PC-9 (cell line): ENCODE measurements at regions not wholly inside any gene's neighbourhood (a gene's known extent, or its start where the extent isn't known, plus 50 kb on each side); places are given as distances from the start of the nearest gene placed in this dataset.
"Not testable (repeated sequence)": the region's sequence is repeated elsewhere in the genome, so short reads cannot be mapped to it uniquely, and the experiment has no call there.

Experiments
- BruUV-seq: library from RNA; stranded (reverse); fragments of 400-500 nt; replicated peaks from 2 replicates; lab custom pipeline; 2021; lab: Mats Ljungman, UMichigan
- CTCF ChIA-PET: fragments of 300-600 bp; sonication (Branson Sonifier 250); formaldehyde crosslinking; loops from one replicate; lab custom pipeline; 2022; ENCODE audit warnings: antibody characterized with exemption; lab: Charles Lee
- POLR2A ChIA-PET: fragments of 300-600 bp; sonication (Branson Sonifier 250); formaldehyde crosslinking; loops from one replicate; lab custom pipeline; 2022; ENCODE audit warnings: antibody characterized with exemption; ENCODE audit not compliant: unreplicated experiment; lab: Charles Lee
- DNase-seq, 2 experiments: peaks; one replicate each; pipeline versions ENCODE4 v3.0.0 to v3.0.0-alpha.2; 2015 to 2022; ENCODE audit warnings: mixed read lengths in 1 of 2
- H2AFZ ChIP-seq: fragments of 200-600 bp; sonication (generic); 2 replicates; pipeline ENCODE4 v1.8.1; 2017; ENCODE audit warnings: antibody characterized with exemption
- H3F3A ChIP-seq: fragments of 200-600 bp; sonication (generic); 2 replicates; pipeline ENCODE4 v1.8.1; 2017; ENCODE audit warnings: antibody characterized with exemption, mild to moderate bottlenecking, low read depth; ENCODE audit not compliant: insufficient read depth
- H3K27ac ChIP-seq: fragments of 200-600 bp; sonication (generic); 2 replicates; pipeline ENCODE4 v1.6.1; 2016; ENCODE audit warnings: mixed run types
- H3K27me3 ChIP-seq: fragments of 200-600 bp; sonication (generic); 2 replicates; pipeline ENCODE4 v1.6.1; 2016; ENCODE audit warnings: low read depth, mixed run types; ENCODE audit not compliant: insufficient read depth
- H3K36me3 ChIP-seq: fragments of 200-600 bp; sonication (generic); 2 replicates; pipeline ENCODE4 v1.6.1; 2016; ENCODE audit warnings: low read depth, mixed run types
- H3K4me1 ChIP-seq: fragments of 200-600 bp; sonication (generic); replicated peaks from 2 replicates; pipeline ENCODE4 v1.6.1; 2016; ENCODE audit warnings: mixed run types; ENCODE audit not compliant: insufficient read depth
- H3K4me2 ChIP-seq: fragments of 200-600 bp; sonication (generic); 2 replicates; pipeline ENCODE4 v1.6.1; 2017; ENCODE audit warnings: mixed run types
- H3K4me3 ChIP-seq: fragments of 200-600 bp; sonication (generic); 2 replicates; pipeline ENCODE4 v1.6.1; 2016; ENCODE audit warnings: mixed run types
- H3K79me2 ChIP-seq: fragments of 200-600 bp; sonication (generic); 2 replicates; pipeline ENCODE4 v1.6.1; 2017; ENCODE audit warnings: low read depth, mixed run types
- H3K9me2 ChIP-seq: fragments of 200-600 bp; sonication (generic); 2 replicates; pipeline ENCODE4 v1.8.1; 2017; ENCODE audit warnings: mild to moderate bottlenecking; ENCODE audit not compliant: insufficient read depth
- H3K9me3 ChIP-seq: fragments of 200-600 bp; sonication (generic); 2 replicates; pipeline ENCODE4 v1.8.1; 2016; ENCODE audit warnings: low read depth; ENCODE audit not compliant: insufficient read depth
- H4K20me1 ChIP-seq: fragments of 200-600 bp; sonication (generic); 2 replicates; pipeline ENCODE4 v1.8.1; 2017; ENCODE audit not compliant: insufficient read depth
- CTCF ChIP-seq: fragments of 200-600 bp; sonication (generic); conservative IDR thresholded peaks from 2 replicates; pipeline ENCODE4 v1.6.1; 2017; ENCODE audit warnings: mixed run types, antibody characterized with exemption, mild to moderate bottlenecking, moderate library complexity
- EZH2 ChIP-seq: fragments of 200-600 bp; sonication (generic); IDR thresholded peaks from 2 replicates; pipeline ENCODE4 v1.8.0; 2017; ENCODE audit warnings: antibody characterized with exemption, low read depth
- intact Hi-C: fragments of 100-400 bp; cut with micrococcal nuclease; formaldehyde crosslinking; loops from one replicate; pipeline ENCODE4 v1.10.0; 2022; ENCODE audit not compliant: unreplicated experiment

GRCh38 chrX:41024335-41024734, 60.9 kb upstream of the USP9X start:
- H3K36me3 ChIP-seq, H3K4me1 ChIP-seq, CTCF ChIA-PET, intact Hi-C loops, H4K20me1 ChIP-seq, H3K4me3 ChIP-seq, H3K9me2 ChIP-seq, H3K79me2 ChIP-seq, H3K27me3 ChIP-seq, H3F3A ChIP-seq, H3K4me2 ChIP-seq, H3K27ac ChIP-seq, H3K9me3 ChIP-seq, H2AFZ ChIP-seq, DNase-seq, BruUV-seq: not testable (repeated sequence)
- POLR2A ChIA-PET, result interaction anchor here (0.7 kb wide), 1 partner anchor 20 kb away, joined by 7 read pairs; no protein-coding TSS in a partner anchor
- TF ChIP-seq CTCF, result 0 out of 2 replicates have a peak, but pooled peaks have one; percentile 22

GRCh38 chrX:41024755-41025154, 60.5 kb upstream of the USP9X start:
- DNase-seq, result no peak
- H3K9me2 ChIP-seq, result no peaks in the 10 kb centered on the region
- no peak for TF ChIP-seq EZH2
- TF ChIP-seq CTCF, result no peak
- no peak overlapping the region for H3K4me2 ChIP-seq
- intact Hi-C loops, result no loop called here
- H3K36me3 ChIP-seq, result no peaks in the 10 kb centered on the region
- no peak overlapping the region for H2AFZ ChIP-seq
- H4K20me1 ChIP-seq, result no peaks in the 10 kb centered on the region
- H3K27ac ChIP-seq, result no peak overlapping the region
- H3K4me1 ChIP-seq, result peaks cover 4% of the 10 kb centered on the region; the same call in 1 of the 2 replicates
- no TSS peak for BruUV-seq
- H3K4me3 ChIP-seq, result no peak overlapping the region
- H3K79me2 ChIP-seq, result no peaks in the 10 kb centered on the region
- no peaks in the 10 kb centered on the region for H3K27me3 ChIP-seq
- ChIA-PET CTCF (no interaction called here), POLR2A (no interaction called here)
- H3K9me3 ChIP-seq, result no peaks in the 10 kb centered on the region
- H3F3A ChIP-seq, result no peaks in the 10 kb centered on the region

GRCh38 chrX:41025926-41026701, 59.1 kb upstream of the USP9X start:
- no peaks in the 10 kb centered on the region for H3K9me2 ChIP-seq
- H3K79me2 ChIP-seq, result no peaks in the 10 kb centered on the region
- H3K4me3 ChIP-seq, result no peak overlapping the region
- DNase-seq, result no peak
- no peaks in the 10 kb centered on the region for H3K9me3 ChIP-seq
- H3F3A ChIP-seq, result no peaks in the 10 kb centered on the region
- H2AFZ ChIP-seq, result no peak overlapping the region
- BruUV-seq, result no TSS peak
- intact Hi-C loops, result no loop called here
- no peaks in the 10 kb centered on the region for H3K27me3 ChIP-seq
- H3K27ac ChIP-seq, result no peak overlapping the region
- ChIA-PET CTCF (no interaction called here), POLR2A (interaction anchor here (0.7 kb wide), 1 partner anchor 16 kb away, joined by 3 read pairs; no protein-coding TSS in a partner anchor)
- no peaks in the 10 kb centered on the region for H3K36me3 ChIP-seq
- H3K4me2 ChIP-seq, result no peak overlapping the region
- H3K4me1 ChIP-seq, result peaks cover 4% of the 10 kb centered on the region; the same call in 1 of the 2 replicates
- TF ChIP-seq EZH2 (no peak), CTCF (no peak)
- no peaks in the 10 kb centered on the region for H4K20me1 ChIP-seq
